SK-N-SH treated with all-trans-retinoic acid at 6 μM for 48 hours (cell line): ENCODE measurements at regions not wholly inside any gene's neighbourhood (a gene's known extent, or its start where the extent isn't known, plus 50 kb on each side); places are given as distances from the start of the nearest gene placed in this dataset.
A peak's percentile ranks its signal among the peaks of the same experiment; 100 is the strongest.

Experiments used
- ATAC-seq: fragments of 200-7000 bp; cut with Tn5 transposase; 3 replicates; pipeline ENCODE4 v1.9.1; 2020; ENCODE audit warnings: mild to moderate bottlenecking, moderate library complexity
- BACH2 ChIP-seq: fragments of 250-450 bp; sonication (Bioruptor Pico); IDR thresholded peaks from 2 replicates; pipeline ENCODE4 v1.9.0; 2021; ENCODE audit warnings: mild to moderate bottlenecking, borderline replicate concordance
- CREB5 ChIP-seq: fragments of 250-450 bp; sonication (Bioruptor Pico); IDR thresholded peaks from 2 replicates; pipeline ENCODE4 v1.5.1; 2020; ENCODE audit warnings: low read depth, mild to moderate bottlenecking, moderate library complexity
- CSDC2 ChIP-seq: fragments of 250-450 bp; sonication (Bioruptor Pico); IDR thresholded peaks from 2 replicates; pipeline ENCODE4 v1.5.0; 2020; ENCODE audit warnings: mild to moderate bottlenecking, moderate library complexity
- CSRNP3 ChIP-seq: fragments of 250-450 bp; sonication (Bioruptor Pico); IDR thresholded peaks from 2 replicates; pipeline ENCODE4 v1.5.1; 2021; ENCODE audit warnings: mild to moderate bottlenecking, moderate library complexity
- ESRRG ChIP-seq: fragments of 250-450 bp; sonication (Bioruptor Pico); IDR thresholded peaks from 2 replicates; pipeline ENCODE4 v1.6.1; 2021; ENCODE audit warnings: mild to moderate bottlenecking
- ISL1 ChIP-seq: fragments of 250-450 bp; sonication (Bioruptor Pico); IDR thresholded peaks from 2 replicates; pipeline ENCODE4 v2.1.2; 2022; ENCODE audit warnings: mild to moderate bottlenecking, moderate library complexity
- OSR1 ChIP-seq: fragments of 250-450 bp; sonication (Bioruptor Pico); IDR thresholded peaks from 2 replicates; pipeline ENCODE4 v1.8.0; 2022; ENCODE audit warnings: moderate library complexity, mild to moderate bottlenecking, inconsistent platforms
- POU6F1 ChIP-seq: fragments of 250-450 bp; sonication (Bioruptor Pico); IDR thresholded peaks from 2 replicates; pipeline ENCODE4 v1.8.0; 2021; ENCODE audit warnings: low read depth, mild to moderate bottlenecking, moderate library complexity, borderline replicate concordance
- RARB ChIP-seq: fragments of 250-450 bp; sonication (Bioruptor Pico); IDR thresholded peaks from 2 replicates; pipeline ENCODE4 v1.8.0; 2021; ENCODE audit warnings: mild to moderate bottlenecking, moderate library complexity
- SNAI2 ChIP-seq: fragments of 250-450 bp; sonication (Bioruptor Pico); IDR thresholded peaks from 2 replicates; pipeline ENCODE4 v1.5.0; 2020; ENCODE audit warnings: mild to moderate bottlenecking, moderate library complexity
- TCF4 ChIP-seq: fragments of 250-450 bp; sonication (Bioruptor Pico); IDR thresholded peaks from 2 replicates; pipeline ENCODE4 v1.8.0; 2021; ENCODE audit warnings: mild to moderate bottlenecking, moderate library complexity, borderline replicate concordance
- TOX ChIP-seq: fragments of 250-450 bp; sonication (Bioruptor Pico); IDR thresholded peaks from 2 replicates; pipeline ENCODE4 v1.8.0; 2021; ENCODE audit warnings: mild to moderate bottlenecking, moderate library complexity, borderline replicate concordance
- TSHZ2 ChIP-seq: fragments of 250-450 bp; sonication (Bioruptor Pico); IDR thresholded peaks from 2 replicates; pipeline ENCODE4 v1.5.0; 2020; ENCODE audit warnings: mild to moderate bottlenecking, moderate library complexity
- ZC3H10 ChIP-seq: fragments of 250-450 bp; sonication (Bioruptor Pico); IDR thresholded peaks from 2 replicates; pipeline ENCODE4 v1.5.1; 2021; ENCODE audit warnings: mild to moderate bottlenecking, moderate library complexity
- ZFP3 ChIP-seq: fragments of 250-450 bp; sonication (Bioruptor Pico); IDR thresholded peaks from 2 replicates; pipeline ENCODE4 v1.5.0; 2020; ENCODE audit warnings: mild to moderate bottlenecking, moderate library complexity
- ZFP30 ChIP-seq: fragments of 450-650 bp; formaldehyde crosslinking; IDR thresholded peaks from 2 replicates; pipeline ENCODE4 v1.5.0; 2022; ENCODE audit warnings: mild to moderate bottlenecking, moderate library complexity
- ZNF565 ChIP-seq: fragments of 450-650 bp; formaldehyde crosslinking; conservative IDR thresholded peaks from 2 replicates; pipeline ENCODE4 v1.5.0; 2020; ENCODE audit warnings: low read depth, mild to moderate bottlenecking, moderate library complexity
- ZNF70 ChIP-seq: fragments of 450-650 bp; formaldehyde crosslinking; IDR thresholded peaks from 2 replicates; pipeline ENCODE4 v1.5.0; 2020; ENCODE audit warnings: mild to moderate bottlenecking, moderate library complexity
- ZNF8 ChIP-seq: fragments of 450-650 bp; formaldehyde crosslinking; IDR thresholded peaks from 2 replicates; pipeline ENCODE4 v1.5.0; 2020; ENCODE audit warnings: mild to moderate bottlenecking, moderate library complexity

- peak; percentile 28; the same call in 1 of the 3 replicates for ATAC-seq
- TF ChIP-seq CREB5 (CRISPR knock-in tag) (no peak), CSRNP3 (CRISPR knock-in tag) (no peak), ISL1 (CRISPR knock-in tag) (peak; percentile 23; the same call in 1 of the 2 replicates)
Measured at GRCh38 chr9:87212605-87213021, 265.3 kb upstream of the GAS1 start.

GRCh38 chr9:87213948-87214347, 266.6 kb upstream of the GAS1 start:
- ATAC-seq = no peak
- no peak for TF ChIP-seq CSRNP3 (CRISPR knock-in tag)
- no peak for TF ChIP-seq ZFP30 (CRISPR knock-in tag)
- TF ChIP-seq CREB5 (CRISPR knock-in tag) = no peak
- no peak for TF ChIP-seq ZFP3 (CRISPR knock-in tag)
- TF ChIP-seq RARB (CRISPR knock-in tag) = no peak
- no peak for TF ChIP-seq CSDC2
- no peak for TF ChIP-seq ESRRG
- TF ChIP-seq POU6F1 = no peak

GRCh38 chr9:87214991-87215390, 267.7 kb upstream of the GAS1 start:
- TF ChIP-seq ZC3H10 (CRISPR knock-in tag) = no peak
- no peak for TF ChIP-seq ESRRG
- TF ChIP-seq ZNF8 = no peak
- no peak for TF ChIP-seq OSR1
- ATAC-seq = no peak

GRCh38 chr9:87216036-87216435, 268.7 kb upstream of the GAS1 start:
- no peak for ATAC-seq
- no peak for TF ChIP-seq TSHZ2 (CRISPR knock-in tag)
- no peak for TF ChIP-seq ZNF70 (CRISPR knock-in tag)
- no peak for TF ChIP-seq ESRRG
- TF ChIP-seq BACH2 (CRISPR knock-in tag) = no peak
- no peak for TF ChIP-seq TOX (CRISPR knock-in tag)
- no peak for TF ChIP-seq CSRNP3 (CRISPR knock-in tag)
- TF ChIP-seq CREB5 (CRISPR knock-in tag) = no peak
- TF ChIP-seq CSDC2 = no peak
- TF ChIP-seq TCF4 (CRISPR knock-in tag) = no peak
- no peak for TF ChIP-seq RARB (CRISPR knock-in tag)
- no peak for TF ChIP-seq ZFP30 (CRISPR knock-in tag)
- no peak for TF ChIP-seq SNAI2 (CRISPR knock-in tag)
- no peak for TF ChIP-seq POU6F1
- no peak for TF ChIP-seq ZC3H10 (CRISPR knock-in tag)
- no peak for TF ChIP-seq ZNF565 (CRISPR knock-in tag)
